ENCODE measurements at regions not wholly inside any gene's neighbourhood (a gene's known extent, or its start where the extent isn't known, plus 50 kb on each side); places are given as distances from the start of the nearest gene placed in this dataset.
A peak's percentile ranks its signal among the peaks of the same experiment; 100 is the strongest.
"Not testable (repeated sequence)": the region's sequence is repeated elsewhere in the genome, so short reads cannot be mapped to it uniquely, and the experiment has no call there.

DNA sequence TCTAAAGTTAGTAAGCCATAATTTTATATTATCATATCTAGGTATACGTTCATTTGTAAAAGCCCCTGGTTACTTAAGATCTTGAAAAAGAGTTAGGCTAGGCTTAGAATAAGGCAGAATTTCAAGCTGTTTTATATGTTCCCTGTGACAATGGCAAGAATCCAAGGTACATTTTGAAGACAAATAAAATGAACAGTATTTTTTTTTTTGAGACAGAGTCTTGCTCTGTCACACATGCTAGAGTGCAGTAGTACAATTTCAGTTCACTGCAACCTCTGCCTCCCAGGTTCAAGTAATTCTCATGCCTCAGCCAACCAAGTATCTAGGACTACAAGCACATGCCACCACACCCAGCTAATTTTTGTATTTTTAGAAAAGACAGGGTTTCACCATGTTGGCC, 139.2 kb downstream of the DUSP6 start:
- POLR2A ChIA-PET: no interaction called here
- Mint-ChIP-seq H3K27ac (no peak overlapping the region), H3K4me3 (no peak overlapping the region), H3K4me1 (peaks cover 14% of the 10 kb centered on the region), H3K36me3 (peaks cover 3% of the 10 kb centered on the region), H3K27me3 (no peaks in the 10 kb centered on the region), H3K9me3 (no peaks in the 10 kb centered on the region)
- DNase-seq (no peak), ATAC-seq (ENCODE audit: low read depth) (no peak)

DNA sequence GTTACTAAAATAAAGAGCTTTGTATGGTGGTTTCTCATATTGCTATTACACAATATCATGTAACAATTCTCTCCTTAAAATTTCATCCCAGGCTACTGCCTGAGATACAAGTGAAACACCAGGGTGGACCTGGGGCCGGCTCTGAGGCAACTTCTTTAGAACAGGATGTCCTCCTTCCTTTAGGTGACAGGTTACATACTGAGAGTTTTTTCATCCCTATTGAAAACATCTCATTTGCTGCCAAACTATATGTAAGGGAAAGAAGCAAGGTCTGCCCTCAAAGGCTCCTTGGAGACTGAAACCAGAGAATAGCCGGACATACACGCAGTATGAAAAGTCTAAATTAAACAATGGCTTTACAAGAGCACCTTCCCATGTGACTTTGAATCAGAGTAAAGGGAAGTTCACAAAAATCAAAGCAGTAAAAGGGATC, 139.9 kb downstream of the DUSP6 start:
- H3K27me3 Mint-ChIP-seq: no peaks in the 10 kb centered on the region
- POLR2A ChIA-PET: no interaction called here
- no peak overlapping the region for H3K27ac Mint-ChIP-seq
- H3K4me1 Mint-ChIP-seq: peaks cover 14% of the 10 kb centered on the region
- ATAC-seq (ENCODE audit: low read depth) (peak; percentile 54), DNase-seq (no peak)
- H3K9me3 Mint-ChIP-seq: no peaks in the 10 kb centered on the region
- H3K36me3 Mint-ChIP-seq: peaks cover 3% of the 10 kb centered on the region
- no peak overlapping the region for H3K4me3 Mint-ChIP-seq

DNA sequence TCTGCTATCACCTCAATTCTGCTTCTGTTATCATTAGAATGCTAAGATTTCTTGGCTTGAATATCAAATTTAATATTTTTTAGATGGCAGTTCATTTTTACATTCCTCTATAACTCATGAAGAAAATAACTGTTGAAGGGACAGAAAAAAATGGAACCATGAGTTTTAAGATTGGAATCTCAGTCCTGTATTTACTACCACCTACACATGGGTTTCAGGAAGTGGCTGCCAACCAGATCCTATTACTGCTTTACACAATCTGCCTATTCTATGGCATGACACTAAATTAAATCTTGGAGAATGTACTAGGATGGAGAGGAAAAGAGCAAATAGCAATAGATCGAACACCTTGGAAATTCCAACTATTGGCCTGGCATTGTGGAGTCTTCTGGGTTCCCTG, 140.8 kb downstream of the DUSP6 start:
- no peak overlapping the region for H3K27ac Mint-ChIP-seq
- peaks cover under 1% of the 10 kb centered on the region for H3K9me3 Mint-ChIP-seq
- H3K4me1 Mint-ChIP-seq: peaks cover 15% of the 10 kb centered on the region
- POLR2A ChIA-PET: no interaction called here
- H3K4me3 Mint-ChIP-seq: no peak overlapping the region
- ATAC-seq (ENCODE audit: low read depth) (no peak), DNase-seq (no peak)
- no peaks in the 10 kb centered on the region for H3K27me3 Mint-ChIP-seq
- peaks cover 3% of the 10 kb centered on the region for H3K36me3 Mint-ChIP-seq

DNA sequence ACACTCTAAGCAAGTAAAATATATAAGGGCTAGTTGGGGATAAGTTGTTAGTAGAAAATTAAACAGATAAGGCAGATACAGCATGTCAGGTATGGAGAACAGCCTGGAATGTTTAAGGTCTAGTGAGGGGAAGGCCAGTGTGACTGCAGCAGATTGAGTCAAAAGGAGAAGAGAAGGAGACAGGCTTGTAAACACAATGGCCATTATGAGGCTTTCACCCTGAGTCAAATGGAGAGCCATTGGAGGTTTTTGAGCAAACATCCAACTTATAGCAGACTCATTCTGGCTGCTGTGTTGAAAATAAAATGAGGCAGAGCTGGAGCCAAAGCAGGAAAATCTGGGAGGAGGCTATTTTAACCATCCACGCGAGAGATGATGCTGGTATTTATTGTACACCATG, 142.0 kb downstream of the DUSP6 start:
- no peaks in the 10 kb centered on the region for H3K27me3 Mint-ChIP-seq
- no peak overlapping the region for H3K4me3 Mint-ChIP-seq
- POLR2A ChIA-PET: no interaction called here
- H3K36me3 Mint-ChIP-seq: peaks cover 3% of the 10 kb centered on the region
- peaks cover 18% of the 10 kb centered on the region for H3K4me1 Mint-ChIP-seq
- DNase-seq (no peak), ATAC-seq (ENCODE audit: low read depth) (no peak)
- no peak overlapping the region for H3K27ac Mint-ChIP-seq
- peaks cover 2% of the 10 kb centered on the region for H3K9me3 Mint-ChIP-seq

DNA sequence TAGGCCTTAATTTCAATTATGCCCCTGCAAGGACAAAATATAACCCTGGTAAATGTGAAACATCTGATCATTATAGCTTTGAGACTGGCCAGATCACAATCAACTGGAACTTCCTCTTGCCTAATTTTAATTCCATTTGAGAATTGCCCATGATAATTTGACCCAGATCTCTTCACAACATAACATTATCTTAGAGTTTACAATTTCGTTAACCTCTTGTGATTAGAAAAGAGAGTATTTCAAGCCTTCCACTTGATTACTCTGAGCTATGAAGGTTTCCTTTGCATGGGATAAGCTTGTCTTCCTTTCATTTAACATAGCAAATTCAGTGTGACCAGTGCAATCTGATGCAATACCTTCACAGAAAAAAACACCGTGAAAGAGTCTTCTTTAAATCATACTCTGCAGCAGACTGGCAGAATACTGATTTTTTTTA, 143.6 kb downstream of the DUSP6 start:
- peaks cover 5% of the 10 kb centered on the region for H3K36me3 Mint-ChIP-seq
- POLR2A ChIA-PET: no interaction called here
- H3K9me3 Mint-ChIP-seq: peaks cover 2% of the 10 kb centered on the region
- H3K4me3 Mint-ChIP-seq: no peak overlapping the region
- peaks cover 19% of the 10 kb centered on the region for H3K4me1 Mint-ChIP-seq
- H3K27me3 Mint-ChIP-seq: no peaks in the 10 kb centered on the region
- DNase-seq (no peak), ATAC-seq (ENCODE audit: low read depth) (no peak)
- H3K27ac Mint-ChIP-seq: no peak overlapping the region

DNA sequence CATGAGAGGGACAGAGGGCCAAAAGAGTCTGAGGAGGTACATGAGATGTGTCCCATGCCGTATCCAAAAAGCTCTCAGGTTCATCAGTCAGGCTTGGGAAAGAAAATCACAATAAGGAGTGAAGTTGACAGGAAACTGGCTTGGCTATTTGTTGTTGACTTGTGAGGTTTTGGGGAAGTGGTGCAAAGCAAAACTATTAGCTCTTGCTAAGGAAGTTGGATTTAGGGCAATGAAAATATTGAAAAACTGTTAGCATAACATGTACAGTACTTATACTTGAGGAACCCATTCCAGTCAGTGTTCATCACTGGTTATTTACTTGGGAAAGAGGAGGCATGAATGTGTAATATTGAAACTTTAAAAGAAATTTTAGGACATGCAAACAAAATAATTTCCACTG, 145.9 kb downstream of the DUSP6 start:
- Mint-ChIP-seq H3K27ac (no peak overlapping the region), H3K4me3 (no peak overlapping the region), H3K9me3 (peaks cover 2% of the 10 kb centered on the region), H3K36me3 (peaks cover 5% of the 10 kb centered on the region), H3K27me3 (no peaks in the 10 kb centered on the region), H3K4me1 (peaks cover 13% of the 10 kb centered on the region)
- ATAC-seq (ENCODE audit: low read depth) (no peak), DNase-seq (no peak)
- POLR2A ChIA-PET: no interaction called here

DNA sequence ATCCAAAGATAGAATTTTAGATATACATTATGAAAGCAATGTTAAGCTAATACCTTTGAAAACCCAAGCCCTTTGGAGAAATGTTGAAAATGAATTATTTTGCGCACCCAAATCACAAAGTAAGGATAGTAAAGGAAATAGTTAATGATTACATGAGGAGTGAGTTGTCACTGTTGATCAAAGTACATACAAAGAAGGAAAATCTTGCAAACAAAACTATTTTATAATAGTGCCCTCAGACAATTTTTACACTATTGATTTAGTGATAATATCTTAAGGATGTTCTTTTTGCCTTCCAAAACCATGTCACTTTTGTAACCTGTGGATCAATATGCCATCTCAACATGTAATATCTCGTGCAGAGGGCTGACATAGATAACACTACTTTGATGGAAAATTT, 146.8 kb downstream of the DUSP6 start:
- no peak overlapping the region for H3K27ac Mint-ChIP-seq
- POLR2A ChIA-PET: interaction anchor here (1.6 kb wide), 1 partner anchor 146 kb away, joined by 4 read pairs; the partner anchor contains the start of gene DUSP6
- ATAC-seq (ENCODE audit: low read depth) (no peak), DNase-seq (no peak)
- peaks cover 13% of the 10 kb centered on the region for H3K4me1 Mint-ChIP-seq
- H3K27me3 Mint-ChIP-seq: no peaks in the 10 kb centered on the region
- peaks cover 2% of the 10 kb centered on the region for H3K9me3 Mint-ChIP-seq
- peaks cover 5% of the 10 kb centered on the region for H3K36me3 Mint-ChIP-seq
- H3K4me3 Mint-ChIP-seq: no peak overlapping the region

DNA sequence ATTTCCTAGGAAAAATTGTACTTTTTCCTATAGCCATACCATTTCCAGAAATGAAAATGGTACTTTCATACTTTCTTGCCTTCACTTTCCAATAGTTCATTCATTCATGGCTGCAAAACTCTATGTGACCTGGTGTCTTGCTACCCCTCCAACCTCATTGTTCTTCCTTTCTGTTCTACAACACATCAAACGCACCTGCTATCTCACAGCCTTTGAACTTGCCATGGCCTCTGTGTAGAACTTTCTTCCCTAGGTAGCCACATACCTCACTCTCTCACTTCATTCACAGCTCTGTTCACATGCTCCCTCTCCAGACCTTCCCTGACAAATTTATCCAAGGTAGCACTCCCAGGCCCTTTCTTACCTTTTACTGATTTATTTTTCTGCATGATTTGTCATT, 149.2 kb downstream of the DUSP6 start:
- no peak overlapping the region for H3K4me3 Mint-ChIP-seq
- peaks cover 2% of the 10 kb centered on the region for H3K9me3 Mint-ChIP-seq
- no peak overlapping the region for H3K27ac Mint-ChIP-seq
- DNase-seq (no peak), ATAC-seq (ENCODE audit: low read depth) (peak; percentile 71)
- H3K36me3 Mint-ChIP-seq: peaks cover 3% of the 10 kb centered on the region
- H3K4me1 Mint-ChIP-seq: peaks cover 10% of the 10 kb centered on the region
- POLR2A ChIA-PET: no interaction called here
- no peaks in the 10 kb centered on the region for H3K27me3 Mint-ChIP-seq

DNA sequence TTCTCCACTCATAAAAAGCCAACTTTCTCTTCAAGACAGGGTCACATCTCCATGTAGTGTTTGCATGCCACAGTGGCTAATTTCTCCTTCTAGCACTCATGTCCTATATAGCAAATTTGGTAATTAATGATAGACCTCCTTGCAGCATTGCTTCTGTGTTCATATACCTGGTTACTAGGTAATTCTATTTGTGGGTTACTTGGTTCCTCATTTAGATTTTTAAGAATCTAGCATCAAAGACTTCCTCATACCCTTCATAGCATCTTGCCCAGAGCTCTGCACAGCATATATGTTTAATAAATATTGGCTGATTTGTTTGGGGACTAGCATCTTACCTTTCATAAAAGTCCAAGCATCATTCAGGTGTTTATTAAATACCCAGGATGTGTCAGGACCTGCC, 152.1 kb downstream of the DUSP6 start:
- POLR2A ChIA-PET: no interaction called here
- H3K4me3 Mint-ChIP-seq: no peak overlapping the region
- peaks cover 2% of the 10 kb centered on the region for H3K9me3 Mint-ChIP-seq
- H3K4me1 Mint-ChIP-seq: peaks cover 6% of the 10 kb centered on the region
- H3K27ac Mint-ChIP-seq: no peak overlapping the region
- no peaks in the 10 kb centered on the region for H3K27me3 Mint-ChIP-seq
- DNase-seq (no peak), ATAC-seq (ENCODE audit: low read depth) (no peak)
- H3K36me3 Mint-ChIP-seq: peaks cover 7% of the 10 kb centered on the region

DNA sequence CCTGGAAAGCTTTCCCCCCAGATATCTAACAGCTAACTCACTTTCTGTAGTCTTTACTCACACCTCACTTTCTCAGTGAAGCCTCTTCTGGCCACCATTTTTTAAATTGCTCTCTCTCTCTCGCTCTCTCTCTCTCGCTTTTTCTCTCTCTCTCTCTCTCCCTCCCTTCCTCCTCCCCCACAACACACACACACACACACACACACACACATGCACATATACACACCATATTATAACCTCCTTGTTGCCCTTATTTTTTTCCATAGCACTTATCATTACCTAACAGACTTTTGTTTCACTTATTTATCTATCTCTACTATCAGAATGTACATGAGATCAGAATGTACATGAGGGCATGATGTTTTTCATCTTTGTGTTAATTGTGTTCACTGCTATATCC, 156.8 kb downstream of the DUSP6 start:
- Mint-ChIP-seq H3K36me3 (peaks cover 6% of the 10 kb centered on the region), H3K4me3 (no peak overlapping the region), H3K9me3 (peaks cover 7% of the 10 kb centered on the region), H3K27ac (no peak overlapping the region), H3K27me3 (no peaks in the 10 kb centered on the region), H3K4me1 (peaks cover 2% of the 10 kb centered on the region)
- DNase-seq (no peak), ATAC-seq (ENCODE audit: low read depth) (no peak)
- POLR2A ChIA-PET: no interaction called here

DNA sequence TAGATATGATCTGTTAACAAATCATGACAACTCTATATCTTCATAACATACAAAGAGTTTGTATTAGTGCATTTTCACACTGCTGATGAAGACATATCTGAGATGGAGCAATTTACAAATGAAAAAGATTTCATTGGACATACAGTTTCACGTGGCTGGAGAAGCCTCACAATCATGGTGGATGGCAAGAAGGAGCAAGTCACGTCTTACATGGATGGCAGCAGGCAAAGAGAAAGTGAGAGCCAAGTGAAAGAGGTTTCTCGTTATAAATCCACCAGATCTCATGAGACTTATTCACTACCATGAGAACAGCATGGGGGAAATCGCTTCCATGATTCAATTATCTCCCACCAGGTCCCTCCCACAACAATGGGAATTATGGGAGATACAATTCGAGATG, 157.6 kb downstream of the DUSP6 start:
- no peaks in the 10 kb centered on the region for H3K27me3 Mint-ChIP-seq
- DNase-seq: no peak
- no peak overlapping the region for H3K27ac Mint-ChIP-seq
- ATAC-seq (ENCODE audit: low read depth): no peak
- peaks cover 9% of the 10 kb centered on the region for H3K9me3 Mint-ChIP-seq
- peaks cover 6% of the 10 kb centered on the region for H3K36me3 Mint-ChIP-seq
- POLR2A ChIA-PET: no interaction called here
- H3K4me1 Mint-ChIP-seq: peaks cover 2% of the 10 kb centered on the region
- no peak overlapping the region for H3K4me3 Mint-ChIP-seq

DNA sequence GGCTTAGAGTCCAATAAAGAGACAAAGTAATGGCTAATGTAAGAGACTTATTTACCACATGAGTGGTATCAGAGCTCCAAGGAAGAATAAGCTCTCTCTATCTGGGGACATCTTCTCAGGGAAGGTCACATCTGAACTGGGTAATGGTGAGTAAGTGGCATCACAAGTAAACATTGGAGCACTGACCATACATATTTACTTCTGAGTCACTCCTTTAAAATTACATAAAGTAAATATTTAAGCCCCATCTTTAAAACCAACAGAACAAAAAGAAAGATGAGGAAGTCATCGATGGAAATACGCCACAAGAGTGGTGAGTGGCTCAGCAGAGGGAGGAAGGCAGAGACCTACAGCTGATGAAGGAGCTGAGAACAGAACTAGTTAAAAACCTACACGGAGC, 159.9 kb downstream of the DUSP6 start:
- POLR2A ChIA-PET: interaction anchor here (1.0 kb wide), 1 partner anchor 183 kb away, joined by 3 read pairs; no protein-coding TSS in a partner anchor

DNA sequence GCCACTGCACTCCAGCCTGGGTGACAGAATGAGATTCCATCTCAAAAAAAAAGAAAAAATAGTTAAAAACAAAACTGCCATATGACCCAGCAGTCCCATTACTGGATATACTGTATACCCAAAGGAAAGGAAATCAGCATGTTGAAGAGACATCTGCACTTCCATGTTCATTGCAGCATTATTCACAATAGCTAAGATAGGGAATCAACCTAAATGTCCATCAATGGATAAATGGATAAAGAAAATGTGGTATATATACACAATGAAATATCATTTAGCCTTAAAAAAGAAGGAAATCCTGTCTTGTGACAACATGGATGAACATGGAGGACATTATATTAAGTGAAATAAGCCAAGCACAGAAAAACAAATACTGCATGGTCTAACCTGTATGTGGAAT, 160.7 kb downstream of the DUSP6 start:
- peaks cover 19% of the 10 kb centered on the region for H3K9me3 Mint-ChIP-seq
- POLR2A ChIA-PET; DNase-seq; H3K4me3 Mint-ChIP-seq; H3K27ac Mint-ChIP-seq; H3K27me3 Mint-ChIP-seq; H3K4me1 Mint-ChIP-seq; ATAC-seq (ENCODE audit: low read depth): not testable (repeated sequence)
- H3K36me3 Mint-ChIP-seq: peaks cover 19% of the 10 kb centered on the region

More for the DNA sequence above, 159.9 kb downstream of the DUSP6 start:
- ATAC-seq (ENCODE audit: low read depth) (no peak), DNase-seq (no peak)
- H3K9me3 Mint-ChIP-seq: peaks cover 19% of the 10 kb centered on the region
- peaks cover 17% of the 10 kb centered on the region for H3K36me3 Mint-ChIP-seq
- peaks cover 2% of the 10 kb centered on the region for H3K4me1 Mint-ChIP-seq
- no peak overlapping the region for H3K27ac Mint-ChIP-seq
- H3K4me3 Mint-ChIP-seq: no peak overlapping the region
- H3K27me3 Mint-ChIP-seq: no peaks in the 10 kb centered on the region

DNA sequence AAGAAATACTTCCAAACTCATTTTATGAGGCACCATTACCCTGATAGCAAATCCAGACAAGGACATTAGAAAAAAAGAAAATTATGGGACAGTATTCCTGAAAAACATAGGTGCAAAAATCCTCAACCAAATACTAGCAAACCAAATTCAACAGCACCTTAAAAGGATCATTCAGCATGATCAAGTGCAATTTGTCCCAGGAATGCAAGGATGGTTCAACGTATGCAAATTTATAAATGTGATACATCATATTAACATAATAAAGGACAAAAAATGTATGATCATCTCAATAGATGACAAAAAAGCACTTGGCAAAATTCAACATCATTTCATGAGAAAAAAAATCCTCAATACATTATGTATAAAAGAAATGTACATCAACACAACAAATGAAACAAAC, 162.9 kb downstream of the DUSP6 start:
- H3K4me3 Mint-ChIP-seq: no peak overlapping the region
- peaks cover 21% of the 10 kb centered on the region for H3K9me3 Mint-ChIP-seq
- POLR2A ChIA-PET: no interaction called here
- no peaks in the 10 kb centered on the region for H3K27me3 Mint-ChIP-seq
- no peak overlapping the region for H3K27ac Mint-ChIP-seq
- ATAC-seq (ENCODE audit: low read depth): no peak
- peaks cover 19% of the 10 kb centered on the region for H3K36me3 Mint-ChIP-seq
- DNase-seq: no peak
- peaks cover 2% of the 10 kb centered on the region for H3K4me1 Mint-ChIP-seq

DNA sequence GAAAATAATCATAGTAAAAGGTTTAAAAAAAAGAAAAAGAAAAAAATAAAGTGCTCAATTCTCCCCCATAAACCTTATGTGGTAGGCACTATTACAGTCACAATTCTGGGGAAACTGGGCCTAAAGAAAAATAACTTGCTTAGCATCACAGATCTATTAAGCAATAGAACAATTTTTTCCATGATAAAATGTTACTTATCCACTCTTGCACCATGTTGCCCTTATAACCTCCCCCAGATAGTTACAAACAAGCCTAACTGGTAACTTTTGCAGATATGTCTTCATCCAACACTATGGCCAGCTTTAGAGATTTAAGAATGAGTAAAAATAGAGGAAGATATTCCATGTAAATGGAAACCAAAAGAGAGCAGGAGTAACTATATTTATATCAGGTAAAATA, 164.8 kb downstream of the DUSP6 start:
- POLR2A ChIA-PET: no interaction called here
- Mint-ChIP-seq H3K4me1 (peaks cover 4% of the 10 kb centered on the region), H3K4me3 (no peak overlapping the region), H3K36me3 (peaks cover 19% of the 10 kb centered on the region), H3K27me3 (no peaks in the 10 kb centered on the region), H3K27ac (no peak overlapping the region), H3K9me3 (peaks cover 21% of the 10 kb centered on the region)
- DNase-seq: no peak
- ATAC-seq (ENCODE audit: low read depth): no peak

All from activated naive CD8-positive, alpha-beta T cell treated with anti-CD3 and anti-CD28 coated beads, Interleukin-2, amount 10 ng/mL, durations not matched to agents 7 days and 5 days (primary cell).